ENCODE measurements at regions not wholly inside any gene's neighbourhood (a gene's known extent, or its start where the extent isn't known, plus 50 kb on each side); places are given as distances from the start of the nearest gene placed in this dataset.

GRCh38 chr12:90260136-90260535 lies 551.5 kb upstream of the ATP2B1 start:
- H3K36me3 ChIP-seq = no peaks in the 10 kb centered on the region
- H3K27me3 ChIP-seq = no peaks in the 10 kb centered on the region
- TF ChIP-seq POLR2A (IDR thresholded peaks at IDR 0.05) (no peak), POLR2AphosphoS5 (IDR thresholded peaks at IDR 0.05) (no peak), EP300 (IDR thresholded peaks at IDR 0.05) (no peak), CTCF (IDR thresholded peaks at IDR 0.05) (no peak)
- ATAC-seq = no peak
- 63 to 86% methylated on average over 1 of the region's 1 CpG for WGBS, 2 donors (ENCODE audit: low coverage in 1 of 2)
- no peak overlapping the region for H3K4me3 ChIP-seq
- no peak overlapping the region for H3K27ac ChIP-seq
- no peaks in the 10 kb centered on the region for H3K9me3 ChIP-seq
- peaks cover 0 to 3% (median 0%) of the 10 kb centered on the region in 3 donors for H3K4me1 ChIP-seq

- no peak for ATAC-seq
- Histone ChIP-seq H3K27me3 (no peaks in the 10 kb centered on the region), H3K27ac (no peak overlapping the region), H3K9me3 (no peaks in the 10 kb centered on the region), H3K36me3 (no peaks in the 10 kb centered on the region), H3K4me3 (no peak overlapping the region), H3K4me1 (peaks cover 0 to 3% (median 0%) of the 10 kb centered on the region in 3 donors)
- TF ChIP-seq EP300 (IDR thresholded peaks at IDR 0.05) = no peak
- TF ChIP-seq CTCF (IDR thresholded peaks at IDR 0.05) = no peak
- no peak for TF ChIP-seq POLR2A (IDR thresholded peaks at IDR 0.05)
- TF ChIP-seq POLR2AphosphoS5 (IDR thresholded peaks at IDR 0.05) = no peak
- 100% methylated on average over 1 to 2 of the region's 4 CpGs for WGBS, 2 donors (ENCODE audit: low coverage in 1 of 2)
These were observed 549.4 kb upstream of the ATP2B1 start for GRCh38 chr12:90257927-90258624.

- H3K27ac ChIP-seq = no peak overlapping the region
- ATAC-seq = no peak
- TF ChIP-seq POLR2AphosphoS5 (IDR thresholded peaks at IDR 0.05) = no peak
- TF ChIP-seq EP300 (IDR thresholded peaks at IDR 0.05) = no peak
- no peak for TF ChIP-seq CTCF (IDR thresholded peaks at IDR 0.05)
- no peak for TF ChIP-seq POLR2A (IDR thresholded peaks at IDR 0.05)
- no peaks in the 10 kb centered on the region for H3K27me3 ChIP-seq
- no peak overlapping the region for H3K4me3 ChIP-seq
- H3K4me1 ChIP-seq = peaks cover 0 to 12% (median 0%) of the 10 kb centered on the region in 3 donors
- H3K36me3 ChIP-seq = no peaks in the 10 kb centered on the region
- no peaks in the 10 kb centered on the region for H3K9me3 ChIP-seq
These were observed 546.2 kb upstream of the ATP2B1 start for GRCh38 chr12:90254796-90255195.

- peak; percentile 91 for ATAC-seq
- H3K27me3 ChIP-seq = no peaks in the 10 kb centered on the region
- H3K36me3 ChIP-seq = no peaks in the 10 kb centered on the region
- TF ChIP-seq EP300 (IDR thresholded peaks at IDR 0.05) = no peak
- peak; percentile 52 for TF ChIP-seq POLR2AphosphoS5 (IDR thresholded peaks at IDR 0.05)
- no peak overlapping the region for H3K4me3 ChIP-seq
- peak overlapping the region in 2 of 4 donors; percentile 21 to 36 for H3K27ac ChIP-seq
- no peaks in the 10 kb centered on the region for H3K9me3 ChIP-seq
- WGBS, 2 donors (ENCODE audit: low coverage in 1 of 2) = 41 to 84% methylated on average over 2 to 4 of the region's 8 CpGs
- peaks cover 0 to 12% (median 0%) of the 10 kb centered on the region in 3 donors for H3K4me1 ChIP-seq
These were observed 545.1 kb upstream of the ATP2B1 start for GRCh38 chr12:90253674-90254181.

- H3K36me3 ChIP-seq = no peaks in the 10 kb centered on the region
- H3K4me1 ChIP-seq = peaks cover 0 to 12% (median 0%) of the 10 kb centered on the region in 3 donors
- no peak overlapping the region for H3K27ac ChIP-seq
- no peak overlapping the region for H3K4me3 ChIP-seq
- H3K27me3 ChIP-seq = no peaks in the 10 kb centered on the region
- 74 to 87% methylated on average over 4 of the region's 4 CpGs for WGBS, 2 donors (ENCODE audit: low coverage in 1 of 2)
- TF ChIP-seq POLR2AphosphoS5 (IDR thresholded peaks at IDR 0.05) (no peak), EP300 (IDR thresholded peaks at IDR 0.05) (no peak), POLR2A (IDR thresholded peaks at IDR 0.05) (no peak), CTCF (IDR thresholded peaks at IDR 0.05) (no peak)
- no peak for ATAC-seq
- no peaks in the 10 kb centered on the region for H3K9me3 ChIP-seq
These were observed 544.5 kb upstream of the ATP2B1 start for GRCh38 chr12:90253136-90253535.

All from gastroesophageal sphincter (tissue), 4 donors.